WTC11 (cell line): ENCODE measurements at regions not wholly inside any gene's neighbourhood (a gene's known extent, or its start where the extent isn't known, plus 50 kb on each side); places are given as distances from the start of the nearest gene placed in this dataset.

Source experiments
- FOXP1 ChIP-seq: sonication (generic); formaldehyde crosslinking; IDR thresholded peaks from 2 replicates; pipeline ENCODE4 v1.8.0; 2022; ENCODE audit warnings: missing genetic modification reagents, mild to moderate bottlenecking, moderate library complexity, borderline replicate concordance
- KAT7 ChIP-seq: sonication (generic); formaldehyde crosslinking; IDR thresholded peaks from 2 replicates; pipeline ENCODE4 v1.8.1; 2023; ENCODE audit warnings: missing genetic modification reagents, mild to moderate bottlenecking, borderline replicate concordance
- TP53 ChIP-seq: sonication (generic); formaldehyde crosslinking; IDR thresholded peaks from 2 replicates; pipeline ENCODE4 v1.8.1; 2023; ENCODE audit warnings: mild to moderate bottlenecking, missing genetic modification reagents
- ZNF263 ChIP-seq: sonication (generic); formaldehyde crosslinking; IDR thresholded peaks from 2 replicates; pipeline ENCODE4 v1.8.1; 2022; ENCODE audit warnings: low read depth, mild to moderate bottlenecking, moderate library complexity, missing genetic modification reagents
- TF ChIP-seq, protein P1 (sequence below): sonication (generic); formaldehyde crosslinking; IDR thresholded peaks from 2 replicates; pipeline ENCODE4 v1.8.1; 2022; ENCODE audit warnings: low read depth, missing genetic modification reagents, borderline replicate concordance
- TF ChIP-seq, protein P2 (sequence below): fragments of 200-600 bp; IDR thresholded peaks from 2 replicates; pipeline ENCODE4 v1.8.0; 2022; ENCODE audit warnings: antibody characterized with exemption

DNA sequence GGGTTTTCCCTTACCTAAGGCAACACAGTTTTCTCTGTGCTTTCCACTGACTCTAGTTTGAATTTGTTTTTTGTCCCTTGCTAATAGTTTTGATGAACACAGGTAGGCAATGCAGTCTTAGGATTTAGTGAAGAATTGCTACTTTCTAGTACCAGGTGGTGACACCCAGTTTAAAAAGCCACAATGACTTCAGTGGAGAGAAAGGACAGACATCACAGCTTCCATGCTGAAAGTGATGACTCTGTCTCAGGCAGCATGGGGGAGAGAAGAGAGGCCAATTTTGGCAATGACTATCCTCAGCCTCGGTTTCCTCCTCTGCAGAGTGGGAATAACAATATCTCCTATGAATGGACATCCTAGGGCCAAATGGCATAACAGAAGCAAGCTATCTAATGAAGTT is 118.8 kb downstream of the AXIN2 start:
- TF ChIP-seq FOXP1 (CRISPR knock-in tag) (no peak), KAT7 (CRISPR knock-in tag) (no peak), TP53 (CRISPR knock-in tag) (no peak), ZNF263 (CRISPR knock-in tag) (no peak)
- TF ChIP-seq, protein P1, sequence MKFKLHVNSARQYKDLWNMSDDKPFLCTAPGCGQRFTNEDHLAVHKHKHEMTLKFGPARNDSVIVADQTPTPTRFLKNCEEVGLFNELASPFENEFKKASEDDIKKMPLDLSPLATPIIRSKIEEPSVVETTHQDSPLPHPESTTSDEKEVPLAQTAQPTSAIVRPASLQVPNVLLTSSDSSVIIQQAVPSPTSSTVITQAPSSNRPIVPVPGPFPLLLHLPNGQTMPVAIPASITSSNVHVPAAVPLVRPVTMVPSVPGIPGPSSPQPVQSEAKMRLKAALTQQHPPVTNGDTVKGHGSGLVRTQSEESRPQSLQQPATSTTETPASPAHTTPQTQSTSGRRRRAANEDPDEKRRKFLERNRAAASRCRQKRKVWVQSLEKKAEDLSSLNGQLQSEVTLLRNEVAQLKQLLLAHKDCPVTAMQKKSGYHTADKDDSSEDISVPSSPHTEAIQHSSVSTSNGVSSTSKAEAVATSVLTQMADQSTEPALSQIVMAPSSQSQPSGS (CRISPR knock-in tag): no peak
- TF ChIP-seq, protein P2, sequence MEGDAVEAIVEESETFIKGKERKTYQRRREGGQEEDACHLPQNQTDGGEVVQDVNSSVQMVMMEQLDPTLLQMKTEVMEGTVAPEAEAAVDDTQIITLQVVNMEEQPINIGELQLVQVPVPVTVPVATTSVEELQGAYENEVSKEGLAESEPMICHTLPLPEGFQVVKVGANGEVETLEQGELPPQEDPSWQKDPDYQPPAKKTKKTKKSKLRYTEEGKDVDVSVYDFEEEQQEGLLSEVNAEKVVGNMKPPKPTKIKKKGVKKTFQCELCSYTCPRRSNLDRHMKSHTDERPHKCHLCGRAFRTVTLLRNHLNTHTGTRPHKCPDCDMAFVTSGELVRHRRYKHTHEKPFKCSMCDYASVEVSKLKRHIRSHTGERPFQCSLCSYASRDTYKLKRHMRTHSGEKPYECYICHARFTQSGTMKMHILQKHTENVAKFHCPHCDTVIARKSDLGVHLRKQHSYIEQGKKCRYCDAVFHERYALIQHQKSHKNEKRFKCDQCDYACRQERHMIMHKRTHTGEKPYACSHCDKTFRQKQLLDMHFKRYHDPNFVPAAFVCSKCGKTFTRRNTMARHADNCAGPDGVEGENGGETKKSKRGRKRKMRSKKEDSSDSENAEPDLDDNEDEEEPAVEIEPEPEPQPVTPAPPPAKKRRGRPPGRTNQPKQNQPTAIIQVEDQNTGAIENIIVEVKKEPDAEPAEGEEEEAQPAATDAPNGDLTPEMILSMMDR: no peak
